GM18498 (cell line): ENCODE measurements at regions not wholly inside any gene's neighbourhood (a gene's known extent, or its start where the extent isn't known, plus 50 kb on each side); places are given as distances from the start of the nearest gene placed in this dataset.

Experiments used
- ATAC-seq: cut with Tn5 transposase; IDR thresholded peaks from one replicate; pipeline ENCODE4 v1.9.1; 2021; ENCODE audit warnings: mild to moderate bottlenecking, moderate library complexity; ENCODE audit not compliant: unreplicated experiment

GRCh38 chr19:29098091-29098490 is 114.9 kb downstream of the UQCRFS1 start:
- ATAC-seq = no peak

GRCh38 chr19:29096896-29097295 is 116.1 kb downstream of the UQCRFS1 start:
- no peak for ATAC-seq

GRCh38 chr19:29093553-29093908 is 119.4 kb downstream of the UQCRFS1 start:
- ATAC-seq = no peak

- no peak for ATAC-seq
These were observed 120.0 kb downstream of the UQCRFS1 start for GRCh38 chr19:29092712-29093552.

- ATAC-seq = no peak
These were observed 122.0 kb downstream of the UQCRFS1 start for GRCh38 chr19:29090783-29091526.

GRCh38 chr19:29089315-29089870 is 123.6 kb downstream of the UQCRFS1 start:
- no peak for ATAC-seq

GRCh38 chr19:29088761-29089160 is 124.2 kb downstream of the UQCRFS1 start:
- no peak for ATAC-seq

- ATAC-seq = no peak
These were observed 126.3 kb downstream of the UQCRFS1 start for GRCh38 chr19:29086646-29087045.

- ATAC-seq = no peak
These were observed 126.8 kb downstream of the UQCRFS1 start for GRCh38 chr19:29086182-29086581.

GRCh38 chr19:29085630-29086029 is 127.3 kb downstream of the UQCRFS1 start:
- no peak for ATAC-seq

- no peak for ATAC-seq
These were observed 127.7 kb downstream of the UQCRFS1 start for GRCh38 chr19:29085206-29085605.

- ATAC-seq = no peak
These were observed 128.7 kb downstream of the UQCRFS1 start for GRCh38 chr19:29084266-29084665.

- ATAC-seq = no peak
These were observed 129.1 kb downstream of the UQCRFS1 start for GRCh38 chr19:29083863-29084262.

GRCh38 chr19:29079356-29080032 is 133.5 kb downstream of the UQCRFS1 start:
- no peak for ATAC-seq

GRCh38 chr19:29076963-29077362 is 136.0 kb downstream of the UQCRFS1 start:
- no peak for ATAC-seq

- ATAC-seq = no peak
These were observed 136.8 kb downstream of the UQCRFS1 start for GRCh38 chr19:29076161-29076560.

- no peak for ATAC-seq
These were observed 137.8 kb downstream of the UQCRFS1 start for GRCh38 chr19:29075149-29075548.

- no peak for ATAC-seq
These were observed 138.4 kb downstream of the UQCRFS1 start for GRCh38 chr19:29074579-29074978.

- ATAC-seq = no peak
These were observed 145.1 kb downstream of the UQCRFS1 start for GRCh38 chr19:29067831-29068230.

- ATAC-seq = no peak
These were observed 150.2 kb downstream of the UQCRFS1 start for GRCh38 chr19:29062475-29063435.
